A172 (cell line): ENCODE measurements at regions not wholly inside any gene's neighbourhood (a gene's known extent, or its start where the extent isn't known, plus 50 kb on each side); places are given as distances from the start of the nearest gene placed in this dataset.
"Not testable (repeated sequence)": the region's sequence is repeated elsewhere in the genome, so short reads cannot be mapped to it uniquely, and the experiment has no call there.

Source experiments
- DNase-seq: peaks from one replicate; pipeline ENCODE4 v3.0.0-alpha.2; 2015; ENCODE audit warnings: low spot score

DNA sequence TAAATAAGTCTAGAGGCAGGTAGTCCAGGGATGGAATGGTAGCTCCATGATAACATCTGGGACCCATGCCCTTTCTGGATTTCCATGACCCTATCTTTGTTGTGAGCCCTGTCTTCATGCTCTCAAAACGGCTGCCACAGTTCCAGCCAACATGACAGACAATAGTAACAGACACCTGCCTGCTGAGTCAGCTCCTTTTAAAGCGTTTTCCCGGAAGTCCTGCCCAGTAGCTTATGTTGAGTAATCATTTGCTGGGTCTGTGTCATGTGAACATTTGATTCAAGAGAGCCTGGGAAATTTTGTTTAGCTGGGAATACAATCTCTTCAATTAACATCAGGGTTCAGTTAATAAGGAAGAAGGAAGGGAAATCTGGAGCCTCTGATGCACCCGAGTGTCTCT, 262.2 kb upstream of the SULF2 start:
- peak; percentile 17 for DNase-seq

DNA sequence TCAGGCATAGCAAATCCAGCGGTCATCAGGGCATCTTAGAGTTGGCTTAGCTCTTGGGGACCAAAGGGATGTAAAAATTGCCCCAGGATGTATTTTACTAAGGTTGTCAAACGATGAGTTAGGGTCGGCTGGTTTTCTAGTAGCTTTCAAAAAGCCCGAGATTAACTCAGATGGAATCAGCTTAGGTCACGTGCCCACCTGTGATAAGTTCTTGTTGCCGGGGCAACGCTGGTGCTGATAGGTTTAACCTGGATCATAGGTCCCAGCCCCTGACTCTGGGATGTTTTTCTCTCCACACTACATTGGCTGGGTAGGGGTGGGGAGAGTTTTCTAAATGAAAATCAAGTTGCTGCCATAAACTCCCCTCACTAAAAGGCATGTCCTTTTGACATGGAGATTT, 257.3 kb upstream of the SULF2 start:
- no peak for DNase-seq

DNA sequence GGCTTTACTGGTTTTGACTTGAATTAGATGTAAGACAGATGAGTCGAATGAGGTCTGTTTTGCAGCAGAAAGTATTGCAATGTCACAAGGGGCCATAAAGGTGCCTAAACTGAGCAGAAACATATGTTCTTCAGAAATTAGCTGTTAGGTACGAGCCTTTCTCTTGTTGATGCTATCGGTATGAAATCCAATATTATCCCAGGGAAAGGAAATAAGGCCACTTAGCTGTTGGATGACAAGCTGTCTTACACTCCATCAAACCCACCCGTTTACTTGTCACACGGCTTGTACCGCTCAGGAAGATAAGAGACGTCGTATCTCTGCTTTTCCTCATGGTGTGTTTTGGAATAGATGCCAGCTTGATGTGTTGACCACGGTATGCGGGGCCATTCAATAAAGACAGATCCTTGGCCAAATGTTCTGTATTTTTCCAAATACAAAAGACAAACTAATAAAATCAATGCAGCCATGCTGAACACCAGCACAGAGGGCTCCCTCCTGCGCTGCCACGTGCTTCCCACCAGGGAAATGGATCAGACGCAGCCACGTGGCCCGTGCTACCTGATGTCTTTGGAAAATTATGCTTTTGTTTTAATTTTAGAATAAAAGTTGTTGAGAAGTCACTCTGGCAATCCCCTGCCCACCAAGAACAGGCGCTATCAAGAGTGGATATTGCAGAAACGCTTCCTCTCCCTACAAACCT, 255.9 kb upstream of the SULF2 start:
- DNase-seq: no peak

DNA sequence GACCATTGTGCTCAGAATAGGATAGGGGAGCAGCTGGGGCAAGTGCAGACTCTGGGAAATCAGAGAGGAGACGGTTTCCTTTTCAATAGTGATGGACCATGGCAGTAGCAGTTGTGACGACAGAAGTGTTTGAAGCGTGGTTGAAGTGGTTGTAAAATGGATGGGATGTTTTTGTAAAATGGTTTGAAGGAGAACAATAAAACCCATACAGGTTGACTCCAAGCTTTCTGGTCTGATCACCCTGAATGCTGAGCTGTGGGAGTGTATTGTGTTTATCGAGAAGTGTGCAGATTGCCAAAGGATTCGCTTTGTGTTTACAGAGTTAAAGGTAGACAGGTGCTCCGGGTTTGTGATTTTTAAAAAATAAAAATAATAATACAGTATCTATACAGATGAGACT, 255.2 kb upstream of the SULF2 start:
- DNase-seq: no peak

DNA sequence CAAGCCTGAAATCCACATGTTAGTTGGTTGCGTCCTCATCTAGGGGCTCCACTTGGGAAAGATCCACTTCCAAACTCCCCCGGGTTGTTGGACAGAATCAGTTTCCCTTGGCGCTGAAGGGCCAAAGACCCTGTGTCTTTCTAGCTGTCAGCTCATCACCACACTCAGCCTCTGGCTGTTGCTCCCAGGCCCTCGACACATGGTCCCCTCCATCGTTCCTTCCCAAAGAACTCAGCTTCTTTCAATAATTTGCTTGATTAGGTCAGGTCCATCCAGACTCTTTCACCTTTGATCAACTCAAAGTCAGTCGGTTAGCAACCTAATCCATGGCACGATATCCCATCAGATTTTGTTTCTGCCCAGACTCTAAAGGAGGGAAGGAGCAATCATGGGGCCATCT, 254.8 kb upstream of the SULF2 start:
- no peak for DNase-seq

DNA sequence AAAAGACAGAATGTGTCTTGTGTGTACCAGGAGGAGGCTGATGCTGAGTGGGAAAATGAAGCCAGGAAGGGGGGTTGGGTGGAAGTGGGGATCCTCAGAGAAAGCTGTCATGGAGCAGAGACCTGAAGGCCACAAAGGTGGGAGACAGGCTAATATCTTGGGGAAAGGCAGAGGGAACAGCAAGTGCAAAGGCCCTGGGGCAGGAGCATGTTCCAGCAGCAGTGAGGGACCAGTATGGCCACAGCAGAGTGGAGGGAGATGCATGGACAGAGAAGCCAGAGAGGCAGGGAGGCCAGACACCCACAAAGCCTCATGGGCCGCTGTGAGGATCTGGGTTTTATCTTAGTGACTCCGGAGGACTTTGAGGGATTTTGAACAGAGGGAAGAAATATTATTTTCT, 254.2 kb upstream of the SULF2 start:
- DNase-seq: no peak

DNA sequence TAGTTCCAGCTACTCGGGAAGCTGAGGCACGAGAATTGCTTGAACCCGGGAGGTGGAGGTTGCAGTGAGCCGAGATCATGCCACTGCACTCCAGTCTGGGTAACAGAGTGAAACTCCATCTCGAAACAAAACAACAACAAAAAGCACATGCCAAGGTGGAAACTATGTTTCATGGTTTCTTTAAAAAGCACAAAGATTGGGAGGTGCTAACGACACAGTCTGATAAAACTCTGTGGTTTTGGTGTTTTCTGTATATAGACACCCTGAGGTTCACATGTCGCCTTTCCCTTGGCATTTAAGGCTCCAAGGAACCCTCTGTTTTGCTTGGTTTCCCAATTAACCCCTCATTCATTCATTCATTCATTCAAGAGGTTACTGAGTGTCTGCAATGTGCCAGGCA, 253.4 kb upstream of the SULF2 start:
- no peak for DNase-seq

DNA sequence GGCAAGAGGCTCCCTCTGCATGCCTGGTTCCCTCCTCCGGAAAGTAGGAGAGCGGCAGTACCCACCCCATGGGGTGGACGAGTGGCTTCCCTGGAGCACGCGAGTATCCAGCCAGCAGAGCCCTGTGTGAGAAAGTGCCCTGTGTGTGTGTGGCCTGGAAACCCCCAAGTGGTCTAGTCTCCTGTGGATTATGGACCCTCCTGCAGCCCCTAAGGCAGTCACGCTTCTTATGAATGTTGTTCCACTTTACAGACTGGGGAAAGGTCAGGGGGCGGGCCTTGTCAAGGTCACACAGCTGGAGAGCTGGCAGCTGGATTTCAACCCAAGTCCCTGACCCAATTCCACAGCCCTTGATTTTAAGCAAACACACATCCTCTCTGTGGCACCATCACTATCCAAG, 252.5 kb upstream of the SULF2 start:
- DNase-seq: not testable (repeated sequence)

DNA sequence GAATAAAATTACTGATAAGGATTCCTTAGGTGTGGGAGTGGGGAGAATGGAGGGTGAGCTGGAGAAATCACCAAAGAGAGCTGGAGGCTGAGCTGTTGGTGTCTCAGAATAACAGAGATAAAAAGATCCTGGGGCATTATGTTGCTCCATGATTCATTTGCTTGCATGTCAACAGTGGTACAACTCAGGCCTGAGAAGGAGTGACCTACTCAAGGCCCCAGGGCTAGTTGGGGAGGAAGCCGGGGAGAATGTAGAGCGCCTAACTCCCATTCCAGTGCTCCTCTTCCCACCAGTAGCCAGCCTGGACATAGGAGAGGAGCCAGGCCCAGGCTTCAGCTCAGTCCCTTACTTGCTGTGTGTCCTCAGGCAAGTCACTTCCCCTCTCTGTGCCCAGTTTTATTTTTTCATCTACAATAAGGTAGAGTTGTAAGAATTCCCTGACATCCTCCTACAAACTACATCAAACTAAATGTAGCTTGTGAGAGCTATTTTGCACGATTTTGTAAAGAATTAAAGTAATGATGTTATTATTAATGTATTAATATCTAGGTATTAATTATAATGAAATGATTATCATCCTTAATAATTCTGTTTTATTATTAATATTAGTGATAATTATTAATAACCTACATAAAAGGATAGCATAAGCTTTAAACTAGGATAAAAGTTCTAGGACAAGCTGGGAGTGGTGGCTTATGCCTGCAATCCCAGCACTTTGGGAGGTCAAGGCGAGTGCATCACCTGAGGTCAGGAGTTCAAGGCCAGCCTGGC, 250.9 kb upstream of the SULF2 start:
- no peak for DNase-seq

DNA sequence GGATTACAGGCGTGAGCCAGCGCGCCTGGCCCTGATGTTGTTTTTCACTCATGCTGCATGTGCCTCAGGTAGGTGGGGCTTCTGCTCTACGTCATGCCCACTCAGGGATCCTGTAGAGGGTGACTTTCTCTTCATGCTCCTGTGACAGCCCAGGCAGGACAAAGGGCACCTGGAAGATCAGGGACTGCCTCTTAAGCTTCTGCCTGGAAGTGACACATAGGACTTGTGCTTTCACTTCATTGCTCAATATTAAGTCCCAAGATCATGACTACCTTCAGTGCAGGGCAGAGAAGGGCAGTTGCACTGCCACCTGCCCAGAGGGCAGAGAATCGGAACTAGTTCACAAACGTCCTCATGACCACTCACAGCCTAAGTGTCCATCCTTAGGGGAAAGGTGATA, 249.5 kb upstream of the SULF2 start:
- DNase-seq: no peak

DNA sequence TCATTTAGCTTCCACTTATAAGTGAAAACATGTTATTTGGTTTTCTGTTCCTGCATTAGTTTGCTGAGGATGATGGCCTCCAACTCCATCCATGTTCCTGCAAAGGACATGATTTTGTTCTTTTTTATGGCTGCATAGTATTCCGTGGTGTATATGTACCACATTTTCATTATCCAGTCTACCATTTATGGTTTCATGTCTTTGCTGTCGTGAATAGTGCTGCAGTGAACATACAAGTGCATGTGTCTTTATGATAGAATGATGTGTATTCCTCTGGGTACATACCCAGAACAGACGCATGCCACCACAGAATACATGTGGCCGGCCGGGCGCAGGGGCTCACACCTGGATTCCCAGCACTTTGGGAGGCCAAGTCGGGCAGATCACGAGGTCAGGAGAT, 247.7 kb upstream of the SULF2 start:
- not testable (repeated sequence) for DNase-seq

DNA sequence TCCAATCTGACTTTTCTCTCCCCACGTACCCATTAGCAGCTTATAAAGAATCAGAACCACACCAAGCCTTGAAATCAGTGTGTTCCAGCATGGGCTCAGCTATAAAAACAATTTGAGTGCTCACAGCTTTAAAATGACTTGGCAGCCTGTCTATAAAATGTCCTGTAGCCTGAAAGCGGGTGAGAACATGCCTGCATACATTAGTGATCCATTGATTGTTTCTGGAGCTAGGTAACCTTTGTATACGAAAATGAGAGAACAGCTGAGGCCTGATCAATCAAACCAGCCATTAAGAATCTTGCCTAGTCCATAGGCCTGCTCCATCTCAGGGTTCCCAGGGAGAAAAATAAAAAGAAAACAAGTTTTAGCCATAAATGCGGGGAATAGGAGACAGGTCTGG, 245.8 kb upstream of the SULF2 start:
- DNase-seq: no peak

DNA sequence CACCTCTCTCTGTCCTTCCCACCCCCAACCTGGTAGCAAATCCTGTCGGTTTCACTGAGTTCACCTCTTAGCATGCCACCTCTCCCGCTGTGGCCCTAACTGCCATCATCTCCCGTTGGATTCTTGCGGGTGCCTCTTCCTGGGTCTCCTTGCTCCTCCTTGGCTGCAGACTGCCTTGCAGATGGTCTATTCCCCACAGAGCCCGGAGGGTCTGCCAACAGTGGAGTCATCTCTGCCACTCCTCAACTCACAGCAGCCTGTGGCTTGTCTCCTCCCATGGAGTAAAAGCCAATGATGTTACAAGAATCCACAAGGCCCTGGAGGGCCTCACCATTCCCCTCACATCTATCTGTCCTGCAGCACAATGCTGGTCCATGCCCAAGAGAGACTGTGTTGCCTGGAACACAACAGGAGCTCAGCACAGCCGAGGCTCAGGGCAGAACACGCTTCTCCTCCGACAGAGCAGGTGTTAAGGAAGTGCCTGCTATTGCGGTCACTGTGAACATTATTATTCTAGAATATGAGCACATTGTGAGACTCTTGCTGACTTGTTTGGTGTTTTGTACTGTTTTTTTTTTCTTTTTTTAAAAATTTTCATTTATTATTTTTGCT, 241.8 kb upstream of the SULF2 start:
- no peak for DNase-seq

DNA sequence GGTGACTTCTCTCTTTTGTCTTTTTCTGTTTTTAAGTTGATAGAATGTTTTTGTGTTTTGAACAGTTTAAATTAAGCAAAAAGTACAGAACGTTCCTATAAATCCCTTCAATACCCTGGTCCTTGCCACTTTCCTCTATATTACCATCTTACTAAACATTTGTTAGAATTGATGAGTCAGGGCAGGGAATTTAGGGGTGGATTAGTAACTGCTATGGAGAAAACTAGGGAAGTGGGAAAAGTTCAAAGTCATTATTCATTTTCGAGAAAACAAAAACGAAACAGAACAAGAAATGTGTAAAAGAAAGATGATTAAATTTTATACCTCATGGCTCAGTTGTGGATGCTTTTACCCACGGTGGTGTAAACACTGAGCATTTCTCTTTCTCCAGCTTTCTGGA, 240.4 kb upstream of the SULF2 start:
- peak; percentile 65 for DNase-seq

DNA sequence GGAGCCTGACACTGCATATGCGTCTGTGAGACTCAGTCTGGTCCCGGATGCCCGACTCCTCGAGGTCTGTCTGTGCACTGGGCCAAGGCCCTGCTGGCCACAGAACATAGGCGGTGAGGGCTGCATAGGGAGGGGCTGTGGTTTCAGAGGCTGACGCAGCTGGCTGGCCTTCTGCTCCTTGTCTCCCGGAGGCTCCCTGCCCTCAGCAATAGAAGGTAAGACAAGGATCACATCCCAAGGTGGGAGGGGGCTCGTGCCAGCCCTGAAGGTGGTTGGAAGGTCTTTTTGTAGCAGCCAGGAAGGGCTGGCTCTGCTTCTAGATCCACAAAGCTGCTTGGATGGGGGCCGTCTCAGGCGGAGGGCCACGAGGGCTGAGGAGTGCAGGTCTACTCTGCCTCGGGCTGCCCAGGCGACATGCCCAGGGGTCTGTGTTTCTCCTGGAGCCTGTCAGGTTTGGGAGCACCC, 239.8 kb upstream of the SULF2 start:
- DNase-seq: peak; percentile 88

DNA sequence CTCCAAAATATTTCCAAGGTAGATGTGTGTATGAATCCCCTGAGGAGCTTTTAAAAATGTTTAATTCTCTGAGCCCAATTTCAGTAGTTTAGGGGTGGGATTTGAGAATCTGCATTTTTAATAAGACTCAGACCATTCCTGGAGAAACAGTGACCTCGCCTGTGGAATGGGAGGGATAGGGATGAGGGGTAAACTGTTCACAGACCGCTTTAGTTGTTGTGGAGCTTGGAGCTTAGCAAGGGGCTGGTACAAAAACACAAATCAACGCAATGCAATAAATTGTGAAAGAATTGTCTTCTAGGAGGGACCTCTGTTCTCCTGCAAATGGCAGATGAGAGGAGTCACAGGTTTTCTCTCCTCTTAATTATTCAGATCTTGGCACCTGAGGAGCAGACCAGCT, 239.3 kb upstream of the SULF2 start:
- DNase-seq: no peak

DNA sequence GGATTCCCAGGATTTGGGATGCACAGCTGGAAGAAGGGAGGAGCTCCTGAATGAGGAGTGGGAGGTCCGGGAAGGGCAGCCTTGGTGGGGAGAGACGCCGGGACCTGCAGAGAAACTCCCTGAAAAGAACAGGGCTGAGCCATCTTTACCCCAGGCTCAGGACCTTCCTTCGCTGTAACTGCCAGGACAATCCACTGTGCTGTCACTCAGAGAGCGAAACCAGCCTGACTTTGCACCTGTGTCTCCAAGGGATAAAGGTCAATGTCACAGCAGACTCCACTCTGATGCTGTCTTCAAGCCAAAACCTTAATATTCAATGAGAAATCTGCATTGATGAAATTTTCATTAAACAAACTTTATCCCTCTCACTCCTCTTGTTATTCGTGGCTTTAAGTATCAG, 235.4 kb upstream of the SULF2 start:
- DNase-seq: not testable (repeated sequence)

DNA sequence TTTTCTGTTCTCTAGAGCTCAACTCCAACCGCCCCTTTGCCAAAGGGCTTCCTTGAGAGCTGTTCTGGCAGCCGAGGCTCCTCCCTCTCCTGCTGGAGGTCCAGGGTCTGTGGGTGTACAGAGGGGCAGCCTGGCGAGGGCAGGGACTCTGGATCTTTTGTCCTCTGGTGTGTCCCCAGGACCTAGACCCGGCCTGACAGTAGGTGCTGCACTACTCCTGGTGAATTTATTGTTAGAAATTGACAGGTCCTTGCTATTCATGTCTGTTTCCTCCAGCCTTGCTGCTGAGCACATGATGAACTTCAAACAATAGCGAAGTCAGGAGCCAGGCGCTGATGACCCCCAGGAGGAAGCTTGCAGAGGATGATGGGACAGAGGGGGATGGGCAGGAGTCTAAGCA, 234.7 kb upstream of the SULF2 start:
- no peak for DNase-seq

DNA sequence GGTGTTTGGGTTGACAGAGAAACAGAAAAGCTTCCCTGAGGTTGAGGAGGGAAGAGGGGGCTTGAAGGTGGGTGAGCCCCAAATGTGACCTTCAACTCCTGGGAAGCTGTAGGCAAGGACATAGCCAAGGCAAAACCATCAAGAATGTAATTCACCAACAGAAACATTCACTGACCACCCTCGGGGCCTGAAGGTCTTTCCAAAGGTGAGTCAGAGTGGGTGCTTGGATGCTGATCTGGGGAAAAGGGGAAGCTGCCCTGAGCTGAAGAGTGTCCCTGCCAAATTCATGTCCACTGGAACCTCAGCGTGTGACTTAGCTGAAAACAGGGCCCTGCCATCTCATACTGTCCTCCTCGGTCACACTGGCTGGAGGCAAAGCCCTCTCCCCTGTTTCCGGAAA, 234.2 kb upstream of the SULF2 start:
- DNase-seq: peak; percentile 57

DNA sequence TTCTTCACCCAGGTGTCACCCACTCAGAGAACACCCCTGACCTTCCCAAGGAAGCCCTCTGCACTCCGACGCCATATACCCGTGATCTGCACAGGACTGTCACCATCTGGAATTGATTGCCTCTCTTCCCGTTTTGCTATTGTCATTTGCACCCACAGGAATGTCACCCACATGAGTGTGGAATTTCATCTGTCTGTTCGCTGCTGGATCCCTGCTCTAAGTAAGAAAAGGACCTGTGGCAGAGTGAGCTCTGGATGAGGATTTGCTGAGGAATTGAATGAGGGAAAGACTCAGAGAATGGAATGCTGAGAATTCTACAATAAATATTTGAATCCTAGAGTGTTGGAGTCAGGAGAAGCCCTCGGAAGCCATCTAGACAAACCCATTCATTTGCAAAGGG, 233.6 kb upstream of the SULF2 start:
- peak; percentile 83 for DNase-seq

DNA sequence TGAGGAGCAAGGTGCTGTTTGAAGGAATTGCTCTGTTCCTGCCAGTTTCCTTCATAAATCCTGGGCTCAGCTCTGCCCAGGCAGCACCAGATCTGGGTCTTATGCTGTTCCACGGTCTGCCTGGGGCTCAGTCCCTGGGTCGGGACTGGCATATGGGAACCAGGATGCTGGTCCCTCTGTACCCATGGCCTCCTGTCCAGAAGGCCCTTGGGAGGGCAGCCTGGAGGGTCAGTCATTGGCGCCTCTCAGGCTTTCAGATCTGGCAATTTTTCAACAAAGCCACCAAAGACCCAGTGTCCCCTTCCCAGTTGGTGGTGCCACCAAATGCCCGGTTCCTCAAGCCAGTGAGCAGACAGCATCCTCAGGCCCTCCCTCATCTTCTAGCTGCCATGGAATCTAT, 232.7 kb upstream of the SULF2 start:
- no peak for DNase-seq

DNA sequence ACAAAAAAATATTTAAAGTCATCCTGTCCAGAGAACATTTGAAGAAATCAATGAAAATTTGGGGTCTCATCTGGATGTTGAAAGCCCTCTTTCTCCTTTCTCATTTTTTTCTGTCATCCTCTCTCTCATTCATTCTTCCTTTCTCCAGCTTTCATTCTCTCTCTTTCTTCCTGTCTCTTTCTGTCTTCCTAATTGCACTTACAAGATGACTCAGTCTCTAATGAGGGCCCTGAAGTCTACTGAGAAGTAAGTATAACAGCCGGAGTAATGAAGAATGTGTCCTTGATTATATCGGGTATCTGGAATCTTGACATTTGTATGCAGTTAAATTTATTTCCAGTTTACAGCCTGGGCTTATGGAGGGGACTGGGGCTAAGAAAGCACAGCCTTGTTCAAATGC, 232.2 kb upstream of the SULF2 start:
- peak; percentile 32 for DNase-seq
